DOHH2 (cell line): ENCODE measurements at regions not wholly inside any gene's neighbourhood (a gene's known extent, or its start where the extent isn't known, plus 50 kb on each side); places are given as distances from the start of the nearest gene placed in this dataset.
"Not testable (repeated sequence)": the region's sequence is repeated elsewhere in the genome, so short reads cannot be mapped to it uniquely, and the experiment has no call there.

Experiments
- H3F3A ChIP-seq: fragments of 200-600 bp; sonication (generic), shearing (Covaris generic); 2 replicates; pipeline ENCODE4 v1.6.0; 2016; ENCODE audit warnings: antibody characterized with exemption, mild to moderate bottlenecking; ENCODE audit not compliant: control insufficient read depth, insufficient read depth
- H3K27ac ChIP-seq: fragments of 200-600 bp; sonication (generic); 2 replicates; pipeline ENCODE4 v1.5.1; 2014; ENCODE audit warnings: low read depth, mild to moderate bottlenecking, low read length, moderate library complexity
- H3K27me3 ChIP-seq: fragments of 200-600 bp; sonication (generic); 2 replicates; pipeline ENCODE4 v1.6.1; 2014; ENCODE audit warnings: mild to moderate bottlenecking, low read length, mixed read lengths; ENCODE audit not compliant: control insufficient read depth
- H3K36me3 ChIP-seq: fragments of 200-600 bp; sonication (generic); 2 replicates; pipeline ENCODE4 v1.6.1; 2014; ENCODE audit warnings: mild to moderate bottlenecking, low read length, moderate library complexity, mixed read lengths; ENCODE audit not compliant: control insufficient read depth
- H3K4me1 ChIP-seq: fragments of 200-600 bp; sonication (generic); 2 replicates; pipeline ENCODE4 v1.6.1; 2014; ENCODE audit warnings: mild to moderate bottlenecking, low read length, mixed read lengths; ENCODE audit not compliant: control insufficient read depth
- H3K4me2 ChIP-seq: fragments of 200-600 bp; sonication (generic); 2 replicates; pipeline ENCODE4 v1.6.0; 2014; ENCODE audit warnings: mild to moderate bottlenecking, low read length, moderate library complexity
- H3K4me3 ChIP-seq: fragments of 200-600 bp; sonication (generic); 2 replicates; pipeline ENCODE4 v1.5.1; 2014; ENCODE audit warnings: mild to moderate bottlenecking, low read length, mixed read lengths
- H3K79me2 ChIP-seq: fragments of 200-600 bp; sonication (generic); 2 replicates; pipeline ENCODE4 v1.6.1; 2014; ENCODE audit warnings: mild to moderate bottlenecking, low read length, mixed read lengths; ENCODE audit not compliant: control insufficient read depth
- H3K9me2 ChIP-seq: fragments of 200-600 bp; sonication (generic); replicated peaks from 2 replicates; pipeline ENCODE4 v1.6.1; 2014; ENCODE audit warnings: mild to moderate bottlenecking, low read length, mixed read lengths; ENCODE audit not compliant: control insufficient read depth
- H3K9me3 ChIP-seq: fragments of 200-600 bp; sonication (generic); 2 replicates; pipeline ENCODE4 v1.6.1; 2014; ENCODE audit warnings: antibody characterized with exemption, low read length, mixed read lengths; ENCODE audit not compliant: control insufficient read depth, insufficient read depth
- H4K20me1 ChIP-seq: fragments of 200-600 bp; sonication (generic); 2 replicates; pipeline ENCODE4 v1.6.0; 2014; ENCODE audit warnings: low read depth, mild to moderate bottlenecking, antibody characterized with exemption, low read length, moderate library complexity; ENCODE audit not compliant: control insufficient read depth, insufficient read depth
- CTCF ChIP-seq: fragments of 200-600 bp; sonication (generic); IDR thresholded peaks from one replicate; pipeline ENCODE4 v1.5.1; 2014; ENCODE audit warnings: antibody characterized with exemption, mild to moderate bottlenecking, low read depth, low read length; ENCODE audit not compliant: poor library complexity, severe bottlenecking
- EZH2phosphoT487 ChIP-seq: fragments of 200-600 bp; sonication (generic); IDR thresholded peaks from 2 replicates; pipeline ENCODE4 v1.6.1; 2017; ENCODE audit warnings: borderline replicate concordance, mild to moderate bottlenecking, antibody characterized with exemption, low read length, moderate library complexity, mixed read lengths

- H3K27ac ChIP-seq, result no peak overlapping the region
- H3K27me3 ChIP-seq, result no peaks in the 10 kb centered on the region
- H3K9me3 ChIP-seq, result no peaks in the 10 kb centered on the region
- no peaks in the 10 kb centered on the region for H3K36me3 ChIP-seq
- no peaks in the 10 kb centered on the region for H4K20me1 ChIP-seq
- no peaks in the 10 kb centered on the region for H3F3A ChIP-seq
- no peaks in the 10 kb centered on the region for H3K9me2 ChIP-seq
- no peaks in the 10 kb centered on the region for H3K79me2 ChIP-seq
- no peak overlapping the region for H3K4me3 ChIP-seq
- H3K4me1 ChIP-seq, result no peaks in the 10 kb centered on the region
- TF ChIP-seq CTCF (no peak), EZH2phosphoT487 (no peak)
- no peak overlapping the region for H3K4me2 ChIP-seq
Measured at GRCh38 chrX:1852082-1852481, 237.2 kb downstream of the ASMT start.

DNA sequence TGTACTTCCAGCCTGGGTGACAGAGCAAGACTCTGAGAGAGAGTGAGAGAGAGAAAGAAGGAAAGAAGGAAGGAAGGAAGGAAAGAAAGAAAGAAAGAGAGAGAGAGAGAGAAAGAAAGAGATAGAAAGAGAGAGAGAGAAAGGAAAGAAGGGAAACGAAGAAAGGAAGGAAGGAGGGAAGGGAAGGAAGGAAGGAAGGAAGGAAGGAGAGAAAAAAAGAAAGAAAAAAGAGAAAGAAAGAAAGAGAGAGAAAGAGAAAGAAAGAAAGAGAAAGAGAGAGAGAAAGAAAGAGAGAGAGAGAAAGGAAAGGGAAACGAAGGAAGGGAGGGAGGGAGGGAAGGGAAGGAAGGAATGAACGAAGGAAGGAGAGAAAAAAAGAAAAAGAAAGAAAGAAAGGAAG lies 238.6 kb downstream of the ASMT start:
- Histone ChIP-seq H3K79me2 (no peaks in the 10 kb centered on the region), H3K4me3 (no peak overlapping the region), H4K20me1 (no peaks in the 10 kb centered on the region), H3F3A (no peaks in the 10 kb centered on the region), H3K9me2 (no peaks in the 10 kb centered on the region), H3K36me3 (no peaks in the 10 kb centered on the region), H3K27me3 (no peaks in the 10 kb centered on the region), H3K4me2 (no peak overlapping the region), H3K4me1 (no peaks in the 10 kb centered on the region), H3K27ac (no peak overlapping the region), H3K9me3 (no peaks in the 10 kb centered on the region)
- TF ChIP-seq EZH2phosphoT487, result no peak

DNA sequence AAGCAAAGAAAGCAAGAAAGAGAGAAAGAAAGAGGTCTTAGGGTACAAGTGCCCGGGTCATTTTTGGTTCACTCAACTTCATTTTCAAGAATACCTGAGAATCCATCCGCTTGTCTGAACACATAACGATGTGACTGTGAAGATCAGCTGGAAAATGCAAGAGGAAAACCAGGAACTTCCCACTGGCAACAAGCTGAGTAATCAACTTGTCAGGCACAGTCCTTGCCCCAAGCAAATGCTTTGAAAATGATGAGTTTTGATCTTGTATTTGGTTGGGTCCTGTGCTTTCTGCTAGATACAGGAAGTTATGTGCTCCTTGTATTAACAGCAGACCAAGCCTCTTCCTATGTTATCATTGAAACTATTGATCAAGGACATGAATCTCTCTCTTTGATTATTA lies 239.1 kb downstream of the ASMT start:
- Histone ChIP-seq H3K9me3 (no peaks in the 10 kb centered on the region), H4K20me1 (no peaks in the 10 kb centered on the region), H3K4me3 (no peak overlapping the region), H3K36me3 (no peaks in the 10 kb centered on the region), H3K79me2 (no peaks in the 10 kb centered on the region), H3K9me2 (no peaks in the 10 kb centered on the region), H3K27me3 (no peaks in the 10 kb centered on the region), H3K27ac (no peak overlapping the region), H3F3A (no peaks in the 10 kb centered on the region), H3K4me1 (no peaks in the 10 kb centered on the region), H3K4me2 (no peak overlapping the region)
- TF ChIP-seq EZH2phosphoT487 (no peak), CTCF (no peak)

DNA sequence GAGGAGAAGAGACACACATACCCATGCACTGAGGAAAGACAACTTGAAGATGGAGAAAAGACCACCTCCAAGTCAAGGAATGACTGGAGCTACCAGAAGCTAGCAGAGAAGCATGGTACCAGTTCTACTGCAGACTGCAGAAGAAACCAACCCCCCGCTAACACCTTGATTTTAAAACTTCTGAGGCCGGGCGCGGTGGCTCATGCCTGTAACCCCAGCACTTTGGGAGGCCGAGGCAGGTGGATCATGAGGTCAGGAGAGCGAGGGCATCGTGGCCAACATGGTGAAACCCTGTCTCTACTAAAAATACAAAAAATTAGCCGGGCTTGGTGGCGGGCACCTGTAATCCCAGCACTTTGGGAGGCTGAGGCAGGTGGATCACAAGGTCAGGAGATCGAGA lies 240.0 kb downstream of the ASMT start:
- not testable (repeated sequence) for H3K4me3 ChIP-seq, H3K4me2 ChIP-seq, H3K4me1 ChIP-seq, H3K27me3 ChIP-seq, H4K20me1 ChIP-seq, H3K79me2 ChIP-seq, H3K27ac ChIP-seq, H3K9me3 ChIP-seq, H3K36me3 ChIP-seq, H3K9me2 ChIP-seq, H3F3A ChIP-seq

DNA sequence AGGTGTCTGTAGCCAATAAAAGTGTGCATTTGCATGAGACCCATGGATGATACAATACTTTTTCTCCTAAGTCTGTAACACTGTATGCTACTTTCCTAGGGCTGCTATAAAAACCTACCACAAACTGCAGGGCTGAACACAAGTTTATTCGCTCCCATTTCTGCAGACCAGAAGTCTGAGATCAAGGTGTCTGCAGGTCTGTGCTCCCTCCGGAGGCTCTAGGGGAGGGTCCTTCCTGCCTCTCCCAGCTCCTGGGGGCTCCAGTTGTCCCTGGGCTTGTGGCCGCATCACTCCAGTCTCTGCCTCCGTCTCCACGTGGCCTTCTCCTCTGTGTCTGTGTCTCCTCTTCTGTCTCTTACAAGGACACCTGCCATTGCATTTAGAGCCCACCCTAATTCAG lies 244.4 kb downstream of the ASMT start:
- H3K4me3 ChIP-seq, H3K36me3 ChIP-seq, H3F3A ChIP-seq, H3K9me3 ChIP-seq, H3K9me2 ChIP-seq, H3K4me1 ChIP-seq, H3K79me2 ChIP-seq, H4K20me1 ChIP-seq, H3K4me2 ChIP-seq, H3K27ac ChIP-seq, H3K27me3 ChIP-seq: not testable (repeated sequence)
